GM21390 (cell line): ENCODE measurements at regions not wholly inside any gene's neighbourhood (a gene's known extent, or its start where the extent isn't known, plus 50 kb on each side); places are given as distances from the start of the nearest gene placed in this dataset.
"Not testable (repeated sequence)": the region's sequence is repeated elsewhere in the genome, so short reads cannot be mapped to it uniquely, and the experiment has no call there.

ENCODE experiments used
- ATAC-seq: cut with Tn5 transposase; IDR thresholded peaks from one replicate; pipeline ENCODE4 v1.9.1; 2021; ENCODE audit not compliant: unreplicated experiment

DNA sequence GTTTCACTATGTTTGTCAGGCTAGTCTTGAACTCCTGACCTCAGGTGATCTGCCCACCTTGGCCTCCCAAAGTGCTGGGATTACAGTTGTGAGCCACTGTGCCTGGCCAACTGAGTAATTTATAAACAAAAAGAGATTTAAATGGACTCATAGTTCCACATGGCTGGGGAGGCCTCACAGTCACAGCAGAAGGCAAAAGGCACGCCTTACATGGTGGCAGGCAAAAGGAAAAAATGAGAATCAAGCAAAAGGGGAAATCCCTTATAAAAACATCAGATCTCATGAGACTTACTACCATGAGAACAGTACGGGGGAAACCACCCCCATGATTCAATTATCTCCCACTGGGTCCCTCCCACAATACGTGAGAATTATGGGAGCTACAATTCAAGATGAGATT is 73.2 kb upstream of the TIAM1 start:
- not testable (repeated sequence) for ATAC-seq

DNA sequence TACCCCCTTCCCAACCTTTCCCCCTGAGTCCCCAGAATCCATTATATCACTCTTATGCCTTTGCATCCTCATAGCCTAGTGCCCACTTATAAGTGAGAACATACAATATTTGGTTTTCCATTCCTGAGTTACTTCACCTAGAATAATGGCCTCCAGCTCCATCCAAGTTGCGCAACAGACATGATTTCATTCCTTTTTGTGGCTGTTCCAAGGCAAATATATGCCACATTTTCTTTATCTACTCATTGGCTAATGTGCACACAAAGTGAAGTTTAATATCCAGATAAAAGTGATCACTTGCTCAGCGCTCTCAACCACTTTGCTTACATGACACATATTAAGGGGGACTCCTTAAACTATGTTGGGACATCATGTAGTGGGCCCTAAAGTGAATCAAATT is 72.4 kb upstream of the TIAM1 start:
- no peak for ATAC-seq

DNA sequence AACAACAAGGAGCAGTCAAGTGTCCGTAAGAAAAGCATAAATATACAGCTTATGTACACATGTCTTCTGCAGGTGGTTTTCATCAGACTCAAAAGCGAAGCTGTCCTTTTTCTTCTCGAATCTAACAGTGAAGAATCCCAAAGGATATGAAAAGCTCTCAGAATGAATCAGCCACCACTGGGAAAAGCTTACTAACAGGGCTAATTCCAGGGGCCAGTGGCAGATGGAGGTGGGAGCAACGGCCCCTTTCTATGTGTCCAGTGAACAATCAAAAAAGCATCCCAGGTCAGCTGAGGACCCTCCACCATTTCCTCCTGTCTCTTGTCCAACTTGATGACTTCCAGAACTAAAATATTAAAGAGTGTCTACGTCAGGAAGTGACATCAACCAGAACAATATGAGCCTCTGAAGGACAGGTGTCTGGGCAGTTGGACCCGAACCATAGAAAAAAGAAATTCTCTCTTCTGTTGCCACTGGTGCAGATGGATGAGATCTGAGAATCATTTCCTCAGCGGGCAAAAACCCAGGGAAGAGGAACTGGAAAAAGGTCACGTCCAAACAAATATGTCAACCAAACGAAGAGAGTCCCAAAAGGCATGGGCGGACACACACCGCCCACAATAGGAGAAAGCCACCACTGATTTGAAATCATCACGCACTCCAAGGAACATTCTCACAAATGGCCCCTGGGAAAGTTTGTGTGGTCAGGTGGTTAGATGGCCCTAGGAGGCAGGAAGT is 70.4 kb upstream of the TIAM1 start:
- no peak for ATAC-seq

DNA sequence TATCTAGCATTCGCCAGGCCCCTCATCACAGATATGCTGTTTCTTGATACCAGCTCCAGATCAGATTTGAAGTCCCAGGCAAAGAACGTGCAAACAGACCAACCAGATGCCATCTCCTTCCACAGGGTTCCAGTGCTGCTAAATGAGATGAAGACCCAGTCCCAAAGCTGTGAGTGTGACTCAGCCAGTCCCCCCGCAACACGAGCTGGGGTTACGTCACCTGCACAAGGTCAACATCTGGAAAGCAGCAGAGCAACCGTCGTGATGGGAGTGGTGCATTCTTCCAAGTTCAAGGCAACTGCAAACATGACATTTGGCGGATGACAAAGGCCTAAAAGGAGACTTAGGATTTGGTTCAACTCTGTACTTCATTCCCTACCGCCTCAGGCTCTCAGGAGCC is 69.6 kb upstream of the TIAM1 start:
- ATAC-seq = no peak

DNA sequence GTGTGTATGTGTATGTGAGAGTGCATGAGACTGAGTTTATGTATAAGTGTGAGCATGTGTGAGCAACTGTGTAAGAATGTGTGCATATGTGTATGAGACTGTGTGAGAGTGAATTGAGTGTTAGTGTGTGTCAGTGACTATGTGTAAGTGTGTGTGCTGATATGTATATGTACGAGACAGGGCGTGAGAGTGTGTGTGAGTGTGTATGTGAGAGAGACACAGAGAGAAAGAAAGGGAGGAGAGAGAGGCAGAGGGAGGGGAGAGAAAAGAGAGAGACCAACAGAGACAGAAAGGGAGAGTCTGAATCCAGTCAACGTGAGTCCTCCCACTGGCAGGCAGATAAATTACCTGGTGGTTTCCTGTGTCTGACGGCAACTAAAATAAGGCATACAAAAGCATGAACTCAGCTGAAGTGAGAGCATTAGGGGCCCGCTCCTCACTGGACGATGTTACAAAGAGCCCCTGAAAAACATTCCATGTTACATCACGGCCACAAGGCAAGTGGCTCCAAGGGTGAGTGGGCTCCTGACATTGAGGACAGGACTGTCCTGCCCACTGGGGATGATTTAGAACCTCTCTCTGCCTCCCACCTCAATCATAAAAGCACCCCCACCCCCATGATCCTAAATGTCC is 66.6 kb upstream of the TIAM1 start:
- ATAC-seq = no peak

DNA sequence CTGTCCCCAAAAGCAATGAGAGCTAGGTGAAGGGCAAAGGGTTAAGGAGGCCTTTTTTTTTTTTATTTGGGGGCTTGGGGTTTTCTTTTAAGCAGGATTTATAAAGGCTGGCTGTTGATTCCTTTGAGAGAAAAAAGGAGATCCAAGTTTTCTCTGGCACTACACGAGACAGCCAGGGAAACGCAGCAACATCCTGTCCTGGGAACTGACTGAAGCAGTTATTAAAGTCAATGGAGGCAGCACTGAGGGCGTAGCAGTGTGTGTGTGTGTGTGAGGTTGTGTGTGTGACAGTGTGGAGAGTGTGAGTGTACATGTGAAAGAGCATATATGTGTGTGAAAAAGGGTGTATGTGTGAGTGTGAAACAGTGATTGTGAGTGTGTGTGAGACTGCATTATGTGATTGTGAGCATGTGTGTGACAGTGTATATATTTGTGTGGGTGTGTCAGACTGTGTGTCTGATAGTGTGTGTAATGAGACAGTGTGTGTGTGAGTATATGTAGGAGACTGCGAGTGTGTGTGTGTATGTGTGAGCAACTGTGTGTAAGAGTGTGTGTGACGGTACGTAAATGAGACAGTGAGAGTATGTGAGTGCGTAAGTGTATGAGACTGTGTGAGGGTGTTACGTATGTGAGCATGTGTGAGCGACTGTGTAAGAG is 65.9 kb upstream of the TIAM1 start:
- no peak for ATAC-seq

DNA sequence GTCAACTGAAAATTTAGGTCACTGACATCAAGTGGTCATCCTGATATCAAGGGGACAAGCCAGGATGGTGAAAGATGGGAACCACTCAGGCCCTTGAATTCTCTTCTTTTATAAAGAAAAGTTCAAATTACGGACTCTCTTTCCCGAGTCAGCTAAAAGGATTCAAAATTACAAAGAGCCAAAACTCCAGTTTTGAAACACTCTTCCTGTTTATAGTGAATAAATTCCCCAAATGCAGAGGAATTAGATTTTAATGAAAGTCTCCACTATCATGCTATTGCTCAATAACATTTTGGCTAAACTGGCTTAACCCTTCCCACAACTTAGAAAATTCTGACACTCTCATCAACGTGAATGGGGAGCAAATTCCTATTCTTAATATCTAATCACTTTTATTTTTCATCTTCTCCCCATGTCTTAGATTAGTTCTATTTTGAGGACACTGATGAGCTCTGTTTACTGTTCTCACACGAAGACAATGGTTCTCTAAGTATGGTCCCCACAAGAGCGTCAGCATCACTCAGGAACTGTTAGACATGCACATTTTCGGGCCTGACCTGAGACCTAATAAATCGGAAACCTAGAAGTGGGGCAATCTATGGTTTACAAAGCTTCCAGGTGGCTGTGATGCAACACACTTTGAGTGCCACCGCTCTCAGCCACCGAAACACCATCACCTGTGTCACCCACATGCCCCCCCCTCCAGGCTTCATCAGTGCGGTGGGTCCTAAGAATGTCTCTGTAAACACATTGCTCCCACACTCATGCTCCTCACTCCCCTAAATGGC is 64.4 kb upstream of the TIAM1 start:
- no peak for ATAC-seq

DNA sequence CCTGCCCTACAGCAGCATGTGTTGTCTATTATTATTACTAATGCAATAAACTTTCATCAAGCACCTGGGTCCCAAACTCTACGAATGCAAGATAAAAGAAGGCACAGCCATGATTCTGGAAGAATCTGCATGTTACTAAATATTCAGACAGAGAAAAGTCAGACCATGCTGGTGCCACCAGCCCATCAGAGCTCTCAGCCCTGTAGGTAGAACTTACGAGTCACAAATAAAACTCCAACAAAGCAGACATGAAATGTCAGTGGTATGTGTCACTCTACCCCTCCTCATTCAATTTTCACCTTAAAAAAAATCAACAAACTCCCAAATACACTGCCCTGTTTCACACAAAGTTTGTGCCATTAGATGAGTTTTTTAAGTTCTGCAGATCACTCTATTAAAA is 62.4 kb upstream of the TIAM1 start:
- no peak for ATAC-seq

DNA sequence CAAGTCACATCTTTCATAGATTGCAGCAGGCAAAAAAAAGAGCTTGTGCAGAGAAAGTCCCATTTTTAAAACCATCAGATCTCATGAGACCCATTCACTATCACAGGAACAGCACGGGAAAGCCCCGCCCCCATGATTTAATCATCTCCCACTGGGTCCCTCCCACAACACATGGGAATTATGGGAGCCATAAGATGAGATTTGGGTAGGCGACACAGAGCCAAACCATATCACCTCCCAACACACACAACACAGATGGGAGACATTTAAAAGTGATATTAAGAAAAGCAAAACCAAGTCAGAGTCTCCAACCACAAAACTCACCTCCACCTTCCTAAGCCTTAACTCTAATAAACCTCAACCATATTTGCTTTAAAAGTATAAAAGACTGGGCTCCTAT is 61.5 kb upstream of the TIAM1 start:
- no peak for ATAC-seq

DNA sequence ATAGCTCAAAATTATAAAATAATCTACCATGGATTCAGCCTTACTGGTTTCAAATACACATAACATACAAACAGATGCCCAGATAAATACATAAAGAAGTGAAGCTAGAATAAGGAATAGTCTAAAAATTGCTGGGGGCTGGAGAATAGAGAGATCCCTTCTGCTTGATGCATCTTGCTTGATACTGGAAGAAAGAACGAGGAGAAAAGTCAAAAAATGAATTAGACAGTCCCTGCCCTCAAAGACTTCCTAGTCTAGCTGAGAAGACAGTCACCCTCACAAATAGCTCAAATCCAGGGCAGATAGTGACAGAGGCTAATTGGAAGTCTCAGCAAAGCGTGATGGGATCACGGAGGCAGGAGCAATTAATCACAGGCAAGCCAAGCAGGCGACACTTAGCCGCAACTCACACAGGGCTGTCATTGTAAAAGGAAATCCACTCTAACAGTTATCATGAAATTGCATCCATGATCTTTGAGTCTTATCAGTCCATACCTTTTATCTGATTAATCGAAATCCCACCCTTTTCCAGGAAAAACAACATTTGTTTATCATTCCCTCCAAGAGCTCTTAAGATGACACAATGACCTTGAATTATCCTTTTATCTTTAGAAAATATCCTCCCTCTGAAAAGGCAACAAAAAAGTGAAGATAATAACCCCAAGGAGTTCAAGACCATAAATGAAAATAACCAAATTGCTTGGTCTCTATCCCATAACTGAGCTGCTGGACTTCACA is 59.7 kb upstream of the TIAM1 start:
- no peak for ATAC-seq

DNA sequence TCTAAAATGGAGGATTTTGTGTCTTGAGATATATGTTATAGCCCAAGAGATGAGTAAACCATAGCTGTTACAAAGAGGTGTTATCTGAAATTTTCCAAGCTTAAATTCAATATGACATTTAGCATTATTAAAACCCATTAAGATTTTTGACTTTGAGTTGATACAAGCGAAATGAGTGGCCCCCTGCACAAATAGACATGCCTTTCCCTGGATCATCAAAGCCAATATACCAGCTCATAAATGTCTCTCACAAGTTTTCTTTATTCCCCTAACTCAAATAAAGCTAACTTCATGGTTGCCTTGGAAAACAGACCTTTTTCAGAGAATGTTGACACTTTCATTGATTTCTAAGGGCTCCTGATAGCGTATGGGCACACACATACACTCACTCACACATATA is 55.5 kb upstream of the TIAM1 start:
- no peak for ATAC-seq

DNA sequence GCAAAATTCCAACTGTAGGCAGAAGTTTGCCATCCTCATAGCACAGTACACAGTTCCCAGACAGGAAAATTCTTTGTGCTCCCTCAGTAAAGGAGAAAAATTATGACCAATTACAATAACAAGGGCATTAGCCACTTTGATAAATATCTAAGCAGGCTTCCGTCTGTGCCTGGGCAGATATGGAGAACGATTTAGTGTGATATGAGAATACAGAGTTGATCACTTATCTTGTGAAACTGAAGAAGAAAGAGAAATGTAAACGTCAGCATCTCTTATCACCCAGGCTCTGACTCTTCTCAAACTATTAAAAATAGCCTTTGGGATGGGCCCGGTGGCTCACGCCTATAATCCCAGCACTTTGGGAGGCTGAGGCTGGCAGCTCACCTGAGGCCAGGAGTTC is 54.5 kb upstream of the TIAM1 start:
- ATAC-seq = no peak

DNA sequence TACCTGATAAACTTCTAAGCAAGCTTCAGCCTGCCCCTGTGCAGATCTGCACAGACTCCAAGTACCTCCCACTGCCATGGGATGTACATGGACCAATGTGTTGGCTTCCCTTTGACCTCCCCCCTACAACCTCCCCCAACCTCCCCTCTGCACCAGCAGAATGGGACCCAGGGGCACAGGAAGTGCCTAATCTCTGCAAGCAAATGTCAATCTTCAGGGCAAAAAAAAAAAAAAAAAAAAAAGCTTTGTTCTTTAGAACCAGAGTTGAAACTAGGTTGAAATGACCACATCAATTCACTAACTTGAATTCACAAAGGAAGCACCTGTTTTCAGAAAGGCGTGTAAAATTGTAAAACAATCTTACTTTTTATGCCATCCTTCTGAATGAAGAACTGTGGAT is 53.9 kb upstream of the TIAM1 start:
- no peak for ATAC-seq

DNA sequence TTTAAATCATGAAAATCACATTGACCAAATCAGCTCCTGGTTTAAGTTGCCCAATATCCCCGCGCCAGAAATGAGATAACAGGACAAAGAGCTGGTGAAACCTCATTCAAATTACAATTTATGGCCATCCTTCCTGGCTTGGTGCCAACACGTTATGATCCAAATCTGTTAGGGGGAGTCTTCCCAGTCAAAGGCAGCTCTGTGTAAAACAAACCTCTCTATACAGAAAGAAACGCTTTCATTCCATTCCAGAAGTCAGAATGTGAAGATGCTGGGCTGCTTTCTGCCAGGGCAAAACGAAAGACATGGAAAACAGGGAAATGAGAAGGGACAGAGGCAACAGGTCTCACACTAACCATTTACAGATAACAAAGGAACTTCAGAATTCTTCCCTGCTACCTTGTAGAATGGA is 53.5 kb upstream of the TIAM1 start:
- no peak for ATAC-seq

DNA sequence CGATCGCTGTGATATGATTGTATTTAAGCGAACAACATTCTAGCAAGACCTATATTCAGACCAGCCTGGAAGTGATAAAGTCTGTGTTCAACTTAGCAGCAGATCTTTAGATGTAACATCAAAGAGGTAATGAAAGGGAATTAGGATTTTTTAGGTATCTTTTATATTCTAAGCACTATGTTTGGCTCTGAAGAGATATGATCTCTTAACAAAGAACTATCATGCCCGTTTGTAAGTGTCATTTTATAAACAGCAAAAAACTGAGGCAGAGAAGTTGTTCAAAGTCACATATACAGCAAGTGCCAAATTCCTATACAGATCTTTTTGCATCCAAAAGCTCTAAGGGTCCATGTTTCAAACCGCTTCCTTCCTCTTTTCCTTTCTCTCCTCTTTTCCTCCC is 53.0 kb upstream of the TIAM1 start:
- ATAC-seq = no peak

DNA sequence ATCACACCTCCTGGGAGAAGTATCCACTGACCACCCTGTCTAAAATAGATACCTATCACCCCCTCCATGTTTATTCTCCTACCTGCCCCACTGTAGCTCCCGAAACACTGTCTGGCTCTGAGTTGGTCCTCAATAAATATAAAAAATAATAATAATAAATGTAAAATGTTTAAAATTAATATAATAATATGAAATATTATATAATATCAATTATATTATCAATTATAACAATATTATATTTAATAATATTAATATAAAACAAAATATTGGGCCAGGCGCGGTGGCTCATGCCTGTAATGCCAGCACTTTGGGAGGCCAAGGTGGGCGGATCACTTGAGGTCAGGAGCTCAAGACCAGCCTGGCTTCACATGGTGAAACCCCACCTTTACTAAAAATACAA is 52.3 kb upstream of the TIAM1 start:
- no peak for ATAC-seq

DNA sequence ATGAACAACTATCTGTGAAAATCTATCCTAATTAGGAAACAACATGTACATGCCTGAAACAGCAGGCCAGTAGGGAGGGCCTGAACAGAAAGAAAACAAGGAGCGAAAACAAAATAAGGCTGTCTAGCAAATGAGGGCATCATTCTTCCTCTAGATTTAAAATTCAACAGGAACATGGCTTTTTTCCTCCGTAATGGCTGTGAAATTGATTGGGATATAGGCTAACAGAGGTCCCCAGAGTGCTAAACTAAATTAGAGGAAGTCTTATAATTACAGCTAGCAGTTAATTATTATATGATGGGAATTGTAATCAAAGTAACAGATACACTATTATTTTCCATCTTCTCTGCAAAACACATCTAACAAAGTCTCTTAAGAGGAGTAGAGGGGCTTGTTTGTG is 51.7 kb upstream of the TIAM1 start:
- ATAC-seq = no peak

DNA sequence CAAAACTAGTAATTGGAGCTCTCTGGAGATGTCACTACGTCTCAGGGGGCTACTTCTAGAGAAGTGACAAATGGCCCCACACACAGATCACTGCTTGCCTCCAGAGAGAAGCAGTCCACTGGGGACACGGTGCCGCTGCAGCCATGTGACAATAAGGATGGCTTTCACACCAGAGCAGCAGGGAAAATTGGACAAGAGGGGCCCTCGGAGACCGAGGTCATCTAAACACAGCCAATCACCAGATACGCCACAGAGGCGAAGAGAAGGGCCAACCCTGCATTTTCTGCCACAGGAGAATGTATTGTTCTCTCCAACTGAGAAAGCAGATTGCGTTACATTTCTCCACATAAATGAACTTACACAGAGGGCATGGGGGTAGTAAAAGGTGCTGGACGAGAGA is 51.2 kb upstream of the TIAM1 start:
- no peak for ATAC-seq

DNA sequence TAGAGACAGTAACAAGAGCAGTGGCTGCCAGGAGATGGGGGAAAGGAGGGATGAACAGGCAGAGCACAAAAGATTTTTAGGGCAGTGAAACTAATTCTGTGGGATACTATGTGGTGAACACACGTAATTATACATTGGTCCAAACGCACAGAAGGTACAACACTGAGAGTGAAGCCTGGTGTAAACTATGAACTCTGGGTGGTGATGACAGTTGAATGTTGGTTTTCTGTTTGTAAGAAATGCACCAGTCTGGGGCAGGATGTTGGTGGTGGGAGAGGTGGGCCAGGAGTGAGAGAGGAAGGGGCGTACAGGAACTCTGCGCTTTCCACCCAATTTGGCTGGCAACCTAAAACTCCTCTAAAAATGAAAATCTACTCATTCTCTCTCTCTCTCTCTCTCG is 50.2 kb upstream of the TIAM1 start:
- ATAC-seq = no peak
